ENCODE measurements at regions not wholly inside any gene's neighbourhood (a gene's known extent, or its start where the extent isn't known, plus 50 kb on each side); places are given as distances from the start of the nearest gene placed in this dataset.
"Not testable (repeated sequence)": the region's sequence is repeated elsewhere in the genome, so short reads cannot be mapped to it uniquely, and the experiment has no call there.

- no peak for TF ChIP-seq CTCF (IDR thresholded peaks at IDR 0.05; ENCODE audit: insufficient read depth, low read length, poor library complexity, severe bottlenecking)
- Histone ChIP-seq H3K27me3 (replicated peaks; ENCODE audit: control insufficient read depth, insufficient read depth, low read length) (no peaks in the 10 kb centered on the region), H3K4me3 (replicated peaks; ENCODE audit: low read depth, low read length) (no peak overlapping the region), H3K36me3 (ENCODE audit: control insufficient read depth, insufficient read depth, low read length) (no peaks in the 10 kb centered on the region)
- DNase-seq (ENCODE audit: extremely low read depth, insufficient read length): no peak
These were observed 365.0 kb downstream of the KIF20B start for GRCh38 chr10:90066435-90066834.

- no peak for DNase-seq (ENCODE audit: extremely low read depth, insufficient read length)
- no peaks in the 10 kb centered on the region for H3K27me3 ChIP-seq (replicated peaks; ENCODE audit: control insufficient read depth, insufficient read depth, low read length)
- no peak overlapping the region for H3K4me3 ChIP-seq (replicated peaks; ENCODE audit: low read depth, low read length)
- TF ChIP-seq CTCF (IDR thresholded peaks at IDR 0.05; ENCODE audit: insufficient read depth, low read length, poor library complexity, severe bottlenecking): no peak
- H3K36me3 ChIP-seq (ENCODE audit: control insufficient read depth, insufficient read depth, low read length): no peaks in the 10 kb centered on the region
These were observed 374.6 kb downstream of the KIF20B start for GRCh38 chr10:90075995-90076394.

- no peak for DNase-seq (ENCODE audit: extremely low read depth, insufficient read length)
- H3K36me3 ChIP-seq (ENCODE audit: control insufficient read depth, insufficient read depth, low read length): no peaks in the 10 kb centered on the region
- H3K27me3 ChIP-seq (replicated peaks; ENCODE audit: control insufficient read depth, insufficient read depth, low read length): no peaks in the 10 kb centered on the region
- no peak for TF ChIP-seq CTCF (IDR thresholded peaks at IDR 0.05; ENCODE audit: insufficient read depth, low read length, poor library complexity, severe bottlenecking)
- no peak overlapping the region for H3K4me3 ChIP-seq (replicated peaks; ENCODE audit: low read depth, low read length)
These were observed 378.4 kb downstream of the KIF20B start for GRCh38 chr10:90079819-90080218.

GRCh38 chr10:90086606-90087190, 385.3 kb downstream of the KIF20B start:
- DNase-seq (ENCODE audit: extremely low read depth, insufficient read length); H3K4me3 ChIP-seq (replicated peaks; ENCODE audit: low read depth, low read length); H3K36me3 ChIP-seq (ENCODE audit: control insufficient read depth, insufficient read depth, low read length); H3K27me3 ChIP-seq (replicated peaks; ENCODE audit: control insufficient read depth, insufficient read depth, low read length): not testable (repeated sequence)

- Histone ChIP-seq H3K27me3 (replicated peaks; ENCODE audit: control insufficient read depth, insufficient read depth, low read length) (no peaks in the 10 kb centered on the region), H3K36me3 (ENCODE audit: control insufficient read depth, insufficient read depth, low read length) (no peaks in the 10 kb centered on the region)
- DNase-seq (ENCODE audit: extremely low read depth, insufficient read length): peak; percentile 38
These were observed 386.0 kb downstream of the KIF20B start for GRCh38 chr10:90087197-90088023.

More at GRCh38 chr10:90087197-90088023, 386.0 kb downstream of the KIF20B start:
- no peak for TF ChIP-seq CTCF (IDR thresholded peaks at IDR 0.05; ENCODE audit: insufficient read depth, low read length, poor library complexity, severe bottlenecking)
- no peak overlapping the region for H3K4me3 ChIP-seq (replicated peaks; ENCODE audit: low read depth, low read length)
